Stimulated activated CD8-positive, alpha-beta memory T cell treated with anti-CD3 and anti-CD28 coated beads, Interleukin-15, amount 100 ng/mL, for 4 hours (primary cell): ENCODE measurements at regions not wholly inside any gene's neighbourhood (a gene's known extent, or its start where the extent isn't known, plus 50 kb on each side); places are given as distances from the start of the nearest gene placed in this dataset.
"Not testable (repeated sequence)": the region's sequence is repeated elsewhere in the genome, so short reads cannot be mapped to it uniquely, and the experiment has no call there.

Experiments used
- DNase-seq, 2 donors: peaks; one replicate each; pipeline ENCODE4 v3.0.0-alpha.2; 2020; ENCODE audit warnings: low read depth in 2 of 2

DNA sequence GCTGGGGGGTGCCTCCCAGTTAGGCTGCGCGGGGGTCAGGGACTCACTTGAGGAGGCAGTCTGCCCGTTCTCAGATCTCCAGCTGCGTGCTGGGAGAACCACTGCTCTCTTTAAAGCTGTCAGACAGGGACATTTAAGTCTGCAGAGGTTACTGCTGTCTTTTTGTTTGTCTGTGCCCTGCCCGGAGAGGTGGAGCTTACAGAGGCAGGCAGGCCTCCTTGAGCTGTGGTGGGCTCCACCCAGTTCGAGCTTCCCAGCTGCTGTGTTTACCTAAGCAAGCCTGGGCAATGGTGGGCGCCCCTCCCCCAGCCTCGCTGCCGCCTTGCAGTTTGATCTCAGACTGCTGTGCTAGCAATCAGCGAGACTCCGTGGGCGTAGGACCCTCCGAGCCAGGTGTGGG, 584.2 kb upstream of the SLC39A10 start:
- DNase-seq: not testable (repeated sequence)

DNA sequence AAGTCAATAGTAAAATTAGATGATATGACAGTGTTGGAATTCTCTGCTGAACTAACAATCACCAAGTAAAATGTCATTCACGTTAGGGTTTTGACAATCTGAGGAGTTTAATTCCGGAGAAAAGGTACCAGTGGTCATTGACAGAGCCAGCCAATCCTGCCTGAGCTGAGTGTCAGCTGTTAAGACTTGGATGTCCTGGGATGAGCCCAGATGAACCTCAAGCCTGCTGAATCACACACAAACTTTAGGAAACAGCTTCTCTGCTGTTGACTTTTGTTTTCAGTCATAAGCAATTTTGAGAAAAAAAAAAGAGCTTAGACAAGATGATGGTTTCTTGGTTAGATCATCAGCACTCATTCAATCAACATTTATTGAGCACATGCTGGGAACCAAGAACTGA, 600.0 kb upstream of the SLC39A10 start:
- DNase-seq: no peak

DNA sequence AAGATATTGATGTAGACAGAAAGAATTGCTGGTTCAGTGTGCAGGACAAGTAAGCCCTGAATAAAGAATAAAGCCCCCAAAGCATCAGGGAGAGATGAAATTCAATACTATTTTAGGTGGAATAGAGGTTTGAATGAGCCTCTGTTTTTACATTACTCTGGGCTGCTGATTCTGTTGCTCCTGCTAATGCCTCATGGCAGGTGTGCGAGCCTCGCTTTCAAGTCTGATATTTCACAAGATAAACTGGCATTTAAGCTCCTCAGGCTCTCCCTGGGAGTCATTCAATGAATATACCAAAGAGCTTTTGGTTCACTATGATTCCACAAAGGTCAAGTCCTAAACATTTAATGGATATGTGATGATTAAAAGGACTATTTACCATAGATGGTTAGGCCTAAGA, 601.0 kb upstream of the SLC39A10 start:
- DNase-seq: no peak

DNA sequence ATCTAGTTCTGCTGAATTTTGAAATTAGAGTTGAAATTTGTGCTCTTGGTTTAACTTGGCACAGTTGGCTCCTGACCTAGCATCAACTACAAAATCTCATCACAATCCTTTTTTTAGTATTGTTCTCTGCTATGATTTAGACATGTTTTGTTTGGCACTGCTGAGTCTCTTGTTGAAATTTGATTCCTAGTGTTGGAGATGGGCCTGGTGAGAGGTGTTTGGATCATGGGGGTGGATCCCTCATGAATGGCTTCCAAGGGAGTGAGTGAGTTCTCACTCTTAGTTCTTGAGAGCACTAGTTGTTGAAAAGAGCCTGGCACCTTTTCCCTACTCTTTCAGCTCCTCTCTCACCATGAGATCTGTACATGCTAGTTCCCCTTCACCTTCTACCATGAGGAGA, 605.6 kb upstream of the SLC39A10 start:
- DNase-seq: no peak

DNA sequence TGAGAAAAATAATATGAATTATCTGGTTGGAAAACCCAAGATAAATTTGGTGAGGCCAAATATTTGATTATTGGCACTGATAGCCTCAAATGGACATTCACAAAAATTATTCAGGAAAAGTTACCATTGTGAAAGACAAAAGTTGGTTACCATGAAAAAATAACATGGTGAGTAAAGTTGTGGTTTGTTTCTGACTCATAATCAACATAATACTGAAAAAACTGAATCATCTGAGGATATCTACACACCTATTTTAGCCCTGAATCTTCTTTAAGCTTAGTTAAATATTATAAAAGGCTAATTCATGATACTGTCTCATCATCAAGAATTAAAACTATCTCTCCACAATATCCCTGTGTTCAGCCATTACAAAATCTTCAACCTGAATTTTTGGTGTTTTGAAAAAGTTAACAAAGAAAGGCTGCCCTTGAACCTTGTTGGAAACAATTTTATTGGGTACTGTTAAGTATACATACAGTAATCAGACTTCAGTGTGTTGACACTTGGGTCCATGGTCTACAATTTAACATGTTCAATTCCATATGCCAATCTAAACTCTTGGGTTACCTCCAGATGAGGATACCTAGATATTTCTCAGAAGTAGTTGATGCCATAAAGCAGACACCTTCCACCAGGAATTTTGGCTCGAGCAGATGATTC, 607.5 kb upstream of the SLC39A10 start:
- DNase-seq: no peak

DNA sequence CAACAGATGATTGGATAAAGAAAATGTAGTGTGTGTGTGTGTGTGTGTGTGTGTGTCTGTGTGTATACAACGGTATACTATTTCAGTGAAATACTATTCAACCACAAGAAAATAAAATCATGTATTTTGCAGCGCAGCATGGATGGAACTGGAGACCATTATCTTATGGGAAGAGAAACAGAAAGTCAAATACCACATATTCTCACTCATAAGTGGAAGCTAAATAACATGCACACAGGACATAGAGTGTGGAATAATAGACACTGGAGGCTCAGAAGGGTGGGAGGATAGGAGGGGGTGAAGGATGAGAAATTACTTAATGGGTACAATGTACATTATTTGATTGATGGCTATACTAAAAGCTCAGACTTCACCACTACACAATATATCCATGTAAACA, 609.1 kb upstream of the SLC39A10 start:
- DNase-seq: no peak

DNA sequence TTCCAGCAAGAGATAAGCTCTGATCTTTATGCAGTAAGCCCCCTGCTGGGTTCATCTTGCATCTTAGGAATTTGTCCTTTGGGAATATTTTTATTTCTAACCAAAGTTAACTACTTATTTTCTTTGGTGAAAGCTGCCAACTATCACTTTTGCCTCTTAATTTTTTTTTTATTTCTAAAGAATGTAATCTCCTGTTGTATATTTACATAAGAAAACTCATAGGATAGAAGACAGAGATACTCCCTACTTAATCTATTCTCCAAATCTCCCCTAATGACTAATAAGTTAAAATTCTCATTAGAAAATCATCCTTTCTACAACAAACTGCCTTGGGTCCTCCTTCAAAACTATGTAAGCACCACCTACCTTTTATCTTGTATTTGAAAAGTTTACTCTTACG, 612.2 kb upstream of the SLC39A10 start:
- DNase-seq: no peak

DNA sequence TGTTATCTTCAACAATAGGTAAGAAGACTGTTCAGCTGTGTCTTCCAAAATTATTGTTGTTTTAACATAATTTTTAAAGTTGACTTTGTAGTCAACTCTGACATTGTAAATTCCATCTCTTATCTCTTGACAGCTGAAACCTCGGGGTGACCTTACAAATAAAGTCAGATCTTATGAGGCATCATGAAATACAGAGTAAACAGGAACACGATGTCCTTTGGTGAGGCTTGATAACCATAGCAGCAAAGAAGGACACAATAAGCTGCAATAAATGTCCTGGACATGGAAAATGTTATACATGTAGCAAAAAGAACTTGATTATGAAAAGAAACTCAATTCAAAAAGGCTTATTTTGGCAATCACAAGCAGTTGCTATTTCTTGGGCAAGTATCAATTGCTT, 618.9 kb upstream of the SLC39A10 start:
- DNase-seq: no peak

DNA sequence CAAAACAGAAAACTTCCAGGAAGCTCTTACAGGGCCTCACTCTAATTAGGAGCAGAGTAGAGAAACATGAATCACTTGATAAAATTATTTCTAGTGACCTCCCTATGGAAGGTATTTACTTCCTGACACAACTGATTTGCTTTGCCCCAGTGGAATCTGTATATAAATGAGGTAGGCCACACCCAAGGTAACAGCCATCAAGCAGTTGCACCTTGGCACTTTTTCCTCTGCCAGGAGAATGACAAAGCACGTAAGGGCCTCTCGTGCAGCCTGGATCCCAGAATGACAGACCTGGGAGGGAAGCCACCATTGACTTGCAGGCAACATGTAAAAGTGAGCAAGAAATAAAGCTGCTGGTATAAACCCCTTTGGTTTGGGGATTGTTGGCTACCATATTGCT, 620.0 kb upstream of the SLC39A10 start:
- no peak for DNase-seq

DNA sequence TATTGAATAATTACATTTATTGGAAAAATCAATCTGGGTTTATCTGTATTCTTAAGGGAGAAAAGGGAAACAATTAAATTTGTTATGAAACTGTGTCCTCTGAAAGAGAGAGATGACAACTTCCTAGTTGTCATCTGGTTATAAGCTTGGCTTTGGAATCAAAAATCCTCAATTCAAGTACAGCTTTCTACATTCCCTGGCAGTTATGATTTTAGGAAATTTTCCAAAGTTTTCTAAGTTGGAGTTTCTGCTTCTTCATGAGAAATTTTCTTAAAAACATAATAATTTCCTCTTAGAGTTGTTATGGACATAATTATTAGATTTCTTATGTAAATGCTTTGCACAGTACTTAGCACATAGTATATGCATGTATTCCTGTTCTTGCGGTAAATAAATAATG, 625.6 kb upstream of the SLC39A10 start:
- no peak for DNase-seq

DNA sequence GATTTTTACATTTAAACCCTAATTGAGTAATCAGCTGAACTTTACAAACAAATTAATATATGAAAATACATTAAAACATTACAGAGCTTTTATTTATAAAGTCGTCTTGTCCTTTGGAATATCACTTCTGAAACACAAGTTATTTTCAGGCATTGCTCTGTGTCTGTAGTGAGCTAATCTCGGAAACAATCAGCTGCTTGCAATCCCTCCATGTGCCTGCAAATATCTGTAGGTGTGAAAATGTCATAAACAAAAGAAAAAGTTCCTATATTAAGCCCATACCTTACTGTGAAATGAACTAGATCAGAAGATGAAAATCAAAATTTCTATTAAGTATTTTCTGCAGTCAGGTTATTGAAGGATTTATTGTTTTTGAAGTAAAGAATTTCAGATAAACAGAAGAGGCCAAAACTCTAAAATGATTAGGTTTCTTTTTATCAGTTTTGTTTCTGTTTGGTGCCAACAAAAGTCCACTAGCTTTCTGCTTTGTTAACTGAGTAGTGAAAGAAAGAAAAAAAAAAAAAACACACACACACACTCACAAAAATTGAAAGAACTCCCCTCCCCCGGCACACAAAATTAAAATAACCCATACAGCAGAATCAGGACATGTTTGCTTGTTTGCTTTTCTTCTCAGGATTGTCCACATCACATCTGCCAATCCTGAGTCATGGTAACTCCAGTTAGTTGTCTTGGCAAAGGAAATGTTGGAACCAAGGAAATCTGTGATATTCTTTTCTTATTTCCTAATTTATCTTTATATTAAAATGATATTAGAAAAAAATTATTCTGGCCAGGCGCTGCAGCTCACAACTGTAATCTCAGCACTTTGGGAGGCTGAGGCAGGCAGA, 627.0 kb upstream of the SLC39A10 start:
- no peak for DNase-seq

DNA sequence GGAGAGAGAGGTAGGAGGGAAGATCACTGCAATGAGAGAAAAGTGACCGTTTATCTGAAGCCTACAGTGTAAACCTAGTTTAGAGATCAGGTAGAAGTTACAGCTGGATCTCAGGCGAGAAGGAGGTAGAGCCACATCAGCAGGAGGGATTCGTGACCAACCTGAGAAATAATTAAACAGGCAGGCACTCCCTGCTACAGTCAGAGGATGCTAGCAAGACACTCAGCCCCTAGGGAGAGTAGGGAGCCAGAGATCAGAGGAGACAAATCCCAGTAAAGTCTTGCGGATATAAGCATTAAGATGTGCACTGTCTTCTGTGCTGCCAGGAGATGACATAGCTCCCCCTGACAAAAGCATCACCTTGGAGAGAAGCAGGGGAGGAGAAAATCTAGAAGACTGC, 629.1 kb upstream of the SLC39A10 start:
- no peak for DNase-seq

DNA sequence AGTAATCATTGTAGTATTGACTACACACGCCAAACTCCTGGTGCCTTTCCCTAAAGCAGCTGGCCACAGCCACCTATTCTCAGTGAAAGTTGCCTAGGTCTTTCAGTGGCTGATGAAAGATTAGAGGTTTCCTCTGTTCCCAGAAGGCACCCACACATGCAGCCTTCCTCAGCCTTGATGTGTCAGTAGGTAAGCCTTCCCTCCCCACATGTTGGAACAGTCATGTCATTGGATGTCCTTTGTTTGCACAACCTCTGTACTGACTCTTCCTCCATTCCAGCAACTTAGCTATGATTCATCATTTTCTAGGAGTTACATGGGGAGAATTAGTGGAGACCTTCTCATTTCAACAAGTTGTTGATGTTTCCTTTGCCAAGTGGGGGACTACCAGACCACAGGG, 630.8 kb upstream of the SLC39A10 start:
- DNase-seq: no peak

DNA sequence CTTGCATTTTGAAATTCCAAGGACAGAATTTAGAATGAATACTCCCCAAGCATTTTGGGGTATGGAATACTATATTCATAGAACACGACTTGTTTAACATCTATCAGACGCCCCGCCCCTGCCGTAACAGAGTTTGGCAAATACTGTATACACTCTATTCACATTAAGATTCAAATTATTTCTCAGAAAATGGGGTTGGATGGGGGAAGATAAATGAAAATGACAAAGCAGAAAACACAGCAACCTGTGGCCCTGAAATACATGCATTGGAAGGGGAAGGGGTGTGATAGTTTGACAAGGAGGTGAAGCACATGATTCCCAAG, 634.6 kb upstream of the SLC39A10 start:
- no peak for DNase-seq

DNA sequence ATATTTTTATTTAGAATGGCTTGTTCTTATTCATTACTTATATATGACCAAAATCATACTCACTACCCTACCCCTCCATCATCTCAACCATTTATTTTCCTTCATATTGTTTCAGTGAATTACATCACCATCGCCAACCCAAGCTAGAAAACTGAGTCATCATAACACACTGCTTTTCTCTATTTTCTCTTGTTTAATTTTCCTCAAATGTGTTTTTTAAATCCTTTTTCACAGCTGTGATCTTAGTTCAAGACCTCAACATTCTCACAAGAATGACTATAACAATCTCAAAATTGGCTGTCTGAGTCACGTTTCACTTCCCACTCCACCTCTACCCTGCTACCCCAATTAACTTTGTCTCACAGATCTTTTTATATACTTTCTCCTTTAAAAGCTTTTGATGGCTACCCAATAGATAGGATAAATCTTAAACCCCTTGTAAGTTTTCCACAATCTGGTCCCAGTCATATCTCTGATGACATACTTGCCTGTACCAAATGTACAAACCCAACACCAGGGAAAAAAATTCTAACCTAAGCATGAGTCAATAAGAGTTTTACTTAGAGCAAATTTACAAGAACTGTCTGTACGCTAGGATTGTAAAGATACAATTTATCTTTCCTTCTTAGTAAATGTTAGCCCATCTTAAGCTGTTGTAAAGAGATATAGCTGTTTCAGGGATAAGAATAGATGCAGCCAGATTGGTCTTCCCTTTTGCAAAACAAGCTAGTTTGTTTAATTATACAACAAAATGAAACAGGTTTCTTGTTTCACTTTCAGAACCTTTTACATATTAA, 635.1 kb upstream of the SLC39A10 start:
- no peak for DNase-seq

DNA sequence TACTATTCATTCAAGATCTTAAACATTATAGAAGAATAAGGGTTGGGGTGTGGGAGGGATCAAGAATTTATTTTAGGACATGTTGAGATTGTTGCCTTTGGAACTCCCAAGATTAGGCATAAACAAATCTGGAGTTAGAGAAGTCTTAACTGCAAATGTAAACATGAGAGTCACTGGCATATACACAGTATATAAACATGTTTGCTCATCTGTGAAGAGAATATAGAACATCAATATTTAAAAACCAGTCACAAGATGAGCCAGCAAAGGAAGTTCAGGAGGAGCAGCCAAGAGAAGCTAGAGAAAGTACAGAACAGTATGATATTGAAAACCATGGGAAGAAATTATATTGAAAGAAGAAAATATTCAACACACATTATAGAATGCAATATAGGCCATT, 638.6 kb upstream of the SLC39A10 start:
- no peak for DNase-seq

DNA sequence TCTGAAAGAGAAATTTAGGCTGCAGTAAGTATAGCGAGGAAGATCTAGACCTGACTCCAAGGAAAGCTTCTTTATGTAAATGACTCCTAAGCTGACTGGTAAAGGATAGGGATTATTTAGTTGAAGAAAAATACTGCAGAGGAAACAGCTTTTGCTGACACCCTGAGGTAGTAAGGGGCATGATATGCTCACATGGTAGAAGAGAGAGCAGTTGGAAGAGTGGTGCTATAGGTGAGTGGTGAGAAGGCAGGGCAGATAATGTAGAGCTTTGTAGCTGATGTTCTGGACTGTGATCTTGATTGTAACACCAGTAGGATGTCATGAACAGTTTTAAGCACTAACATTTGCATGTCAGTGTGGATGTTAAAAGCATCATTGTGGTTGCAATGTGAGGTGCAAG, 639.1 kb upstream of the SLC39A10 start:
- DNase-seq: no peak

DNA sequence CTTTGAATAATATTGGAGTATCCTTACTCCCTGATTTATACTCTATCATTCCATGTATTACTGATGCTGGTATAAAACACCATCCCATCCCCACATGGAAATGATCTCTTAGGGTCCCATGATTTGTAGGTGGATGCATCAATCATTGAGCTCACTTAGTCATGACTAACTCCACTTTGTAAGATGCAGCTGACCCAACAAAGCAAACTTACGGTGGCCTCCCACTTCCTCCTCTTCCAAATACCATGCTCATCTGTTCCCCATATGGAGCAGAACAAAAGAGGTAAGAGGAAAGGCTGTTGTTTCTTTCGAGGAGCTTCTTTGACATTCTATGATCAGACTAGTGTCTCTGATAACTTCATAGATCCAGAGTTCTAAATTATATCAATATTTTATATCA, 640.2 kb upstream of the SLC39A10 start:
- no peak for DNase-seq

DNA sequence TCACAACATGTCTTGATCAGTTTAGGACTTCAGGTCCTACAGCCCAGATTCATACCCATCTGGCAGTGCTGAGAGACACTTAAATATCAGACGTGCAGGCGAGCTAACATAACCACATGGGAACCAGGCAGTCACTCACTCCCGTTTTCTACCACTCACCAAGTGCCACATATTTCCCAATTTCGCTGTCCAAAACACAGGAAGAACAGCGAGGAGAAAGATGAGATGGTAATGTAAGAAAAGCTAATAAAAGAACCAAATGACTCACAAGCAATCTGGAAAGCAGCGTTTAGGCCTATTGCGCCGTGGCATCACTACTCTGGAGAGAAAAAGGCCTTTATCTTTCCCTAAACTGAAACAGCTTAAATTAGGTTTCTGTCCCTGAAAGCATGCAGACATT, 647.8 kb upstream of the SLC39A10 start:
- DNase-seq: no peak

DNA sequence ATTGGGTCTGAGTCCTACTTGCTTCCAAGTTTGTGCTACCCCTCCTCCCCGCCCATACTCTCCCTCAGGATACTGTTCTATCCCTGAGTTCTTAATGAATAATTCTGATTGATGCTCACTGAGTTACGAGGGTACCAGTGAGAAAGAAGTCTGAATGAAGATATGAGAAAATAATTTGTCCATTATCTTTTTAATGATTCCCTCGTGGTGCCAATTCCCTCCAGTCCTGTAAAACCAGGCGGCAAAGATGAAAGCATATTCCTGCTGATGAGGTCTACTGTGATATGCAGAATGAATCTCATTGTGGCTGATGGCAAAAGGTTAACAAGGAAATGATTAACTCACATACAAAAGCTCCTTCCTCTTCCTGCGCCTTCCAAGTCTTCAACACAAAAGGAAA, 650.2 kb upstream of the SLC39A10 start:
- no peak for DNase-seq

DNA sequence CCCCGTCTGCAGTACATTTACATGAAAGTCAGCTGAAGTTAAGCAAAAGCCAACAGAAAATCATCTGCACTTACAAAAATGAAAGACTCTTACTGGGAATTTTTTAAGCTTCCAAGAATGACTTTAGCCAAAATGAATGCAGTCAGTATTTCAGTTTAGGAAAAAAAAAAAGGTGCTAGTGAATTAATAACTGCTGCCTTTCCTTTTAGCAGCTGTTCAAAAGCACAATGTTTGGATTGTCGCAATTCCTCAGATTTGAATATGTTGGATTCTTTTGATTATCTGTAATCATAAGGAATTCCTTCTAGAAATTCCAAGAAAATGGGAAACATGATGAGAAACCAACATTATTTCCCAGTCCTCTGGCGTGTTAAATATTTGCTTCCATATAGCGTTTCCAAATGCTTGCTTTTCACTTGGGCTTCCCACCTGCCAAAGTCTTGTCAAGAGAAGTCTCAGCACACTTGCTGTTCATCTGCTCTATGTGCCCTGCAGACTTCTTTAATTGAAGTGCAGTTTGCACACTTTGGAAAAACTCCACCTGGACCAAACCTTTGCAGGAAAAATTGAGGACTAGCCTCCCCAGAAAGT, 653.0 kb upstream of the SLC39A10 start:
- no peak for DNase-seq

DNA sequence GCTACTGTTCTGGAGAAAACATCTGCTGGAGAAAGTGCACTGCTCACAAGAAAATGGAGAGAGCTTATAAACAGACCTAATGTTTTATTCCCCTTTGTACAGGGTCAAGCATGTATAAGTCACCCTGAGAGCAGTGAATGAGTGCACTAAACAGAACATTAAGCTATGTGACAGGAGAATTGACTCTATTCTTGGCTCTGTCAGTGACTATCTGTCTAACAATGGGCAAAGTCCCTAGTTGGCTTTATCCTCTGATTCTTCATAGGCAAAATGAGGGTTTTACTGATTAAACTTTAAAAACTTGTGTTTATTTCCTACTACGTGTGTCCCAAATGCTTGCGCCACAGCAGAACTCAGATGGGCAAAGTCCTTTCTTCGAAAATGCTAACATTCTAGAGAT, 655.1 kb upstream of the SLC39A10 start:
- DNase-seq: no peak

DNA sequence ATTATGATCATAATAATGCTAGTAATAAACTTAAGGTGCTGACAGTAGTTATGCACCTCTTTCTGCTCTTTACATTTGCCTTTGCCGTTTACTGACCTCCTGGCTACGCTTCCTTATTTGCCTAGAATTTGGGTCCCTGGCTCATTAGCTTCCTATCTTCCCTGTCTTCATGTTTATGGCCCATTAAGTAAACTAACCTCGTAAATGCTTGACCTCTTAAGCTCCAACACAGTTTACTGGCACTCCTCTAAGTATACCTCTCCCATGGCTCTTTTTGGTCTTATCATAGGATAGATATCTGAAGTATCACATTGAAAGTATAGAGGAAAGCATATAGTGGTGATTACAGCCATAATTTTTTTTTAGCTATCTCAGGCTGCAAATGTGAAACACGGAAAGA, 657.3 kb upstream of the SLC39A10 start:
- no peak for DNase-seq
